Right lobe of liver (tissue), 6 donors: ENCODE measurements at regions not wholly inside any gene's neighbourhood (a gene's known extent, or its start where the extent isn't known, plus 50 kb on each side); places are given as distances from the start of the nearest gene placed in this dataset.

Experiments
- ATAC-seq, 4 donors: fragments of 200-7000 bp; cut with Tn5 transposase; one replicate each; pipeline ENCODE4 v1.9.1; 2020; ENCODE audit warnings: mild to moderate bottlenecking in 4 of 4, moderate library complexity in 4 of 4
- DNase-seq, 3 donors: peaks; one replicate each; pipeline ENCODE4 v3.0.0-alpha.2; 2020
- H3K27ac ChIP-seq, 3 donors: fragments of 200-600 bp; one replicate each; pipeline ENCODE4 v1.8.0; 2022
- H3K27me3 ChIP-seq, 2 donors: fragments of 200-600 bp; one replicate each; pipeline ENCODE4 v1.8.0; 2022
- H3K36me3 ChIP-seq, 4 donors: fragments of 200-600 bp; sonication (generic) in 1 of 4; one replicate each; pipeline versions ENCODE4 v1.5.1 to v1.8.0; 2017 to 2022; ENCODE audit warnings: control low read depth in 1 of 4
- H3K4me1 ChIP-seq, 4 donors: fragments of 200-600 bp; sonication (generic) in 1 of 4; one replicate each; pipeline versions ENCODE4 v1.5.1 to v1.8.0; 2017 to 2022; ENCODE audit warnings: control low read depth in 1 of 4
- H3K4me3 ChIP-seq, 3 donors: fragments of 200-600 bp; one replicate each; pipeline ENCODE4 v1.8.0; 2022
- H3K9me3 ChIP-seq, 4 donors: fragments of 200-600 bp; sonication (generic) in 1 of 4; one replicate each; pipeline versions ENCODE4 v1.5.1 to v1.8.0; 2017 to 2022; ENCODE audit warnings: control low read depth in 1 of 4
- POLR2A ChIP-seq: fragments of 450-650 bp; IDR thresholded peaks from one replicate; pipeline ENCODE4 v1.6.1; 2017; ENCODE audit warnings: antibody characterized with exemption, mild to moderate bottlenecking
- whole genome bisulfite sequencing: methylation state at CpG from one replicate; pipeline ENCODE4 v1.1.6; 2018; ENCODE audit warnings: low coverage, low lambda C conversion rate; ENCODE audit not compliant: insufficient coverage; ENCODE audit errors: missing lambda C conversion rate; 5-methylcytosine and 5-hydroxymethylcytosine counted together
- intact Hi-C, 2 donors: fragments of 100-400 bp; cut with DNase I; formaldehyde crosslinking; loops; one replicate each; pipeline versions ENCODE4 v1.11.2 to v1.14.1; 2022
- TF ChIP-seq, protein P1 (sequence below), 4 donors: fragments of 200-600 bp in 3 of 4; fragments of 450-650 bp in 1 of 4; IDR thresholded peaks; one replicate each; pipeline versions ENCODE4 v1.5.1 to v1.8.0; 2016 to 2022; ENCODE audit warnings: antibody characterized with exemption in 4 of 4, mild to moderate bottlenecking in 2 of 4
- donor health status: DM: no; HTN: yes; CAD: no.
- donor health status: DM: no; HTN: no; CAD: no.
- donor health status: DM: no; HTN: no; CAD: no.
- donor health status: DM: no; HTN: yes; CAD: no.
- donor health status: DM: no; HTN: yes; CAD: no.

DNA sequence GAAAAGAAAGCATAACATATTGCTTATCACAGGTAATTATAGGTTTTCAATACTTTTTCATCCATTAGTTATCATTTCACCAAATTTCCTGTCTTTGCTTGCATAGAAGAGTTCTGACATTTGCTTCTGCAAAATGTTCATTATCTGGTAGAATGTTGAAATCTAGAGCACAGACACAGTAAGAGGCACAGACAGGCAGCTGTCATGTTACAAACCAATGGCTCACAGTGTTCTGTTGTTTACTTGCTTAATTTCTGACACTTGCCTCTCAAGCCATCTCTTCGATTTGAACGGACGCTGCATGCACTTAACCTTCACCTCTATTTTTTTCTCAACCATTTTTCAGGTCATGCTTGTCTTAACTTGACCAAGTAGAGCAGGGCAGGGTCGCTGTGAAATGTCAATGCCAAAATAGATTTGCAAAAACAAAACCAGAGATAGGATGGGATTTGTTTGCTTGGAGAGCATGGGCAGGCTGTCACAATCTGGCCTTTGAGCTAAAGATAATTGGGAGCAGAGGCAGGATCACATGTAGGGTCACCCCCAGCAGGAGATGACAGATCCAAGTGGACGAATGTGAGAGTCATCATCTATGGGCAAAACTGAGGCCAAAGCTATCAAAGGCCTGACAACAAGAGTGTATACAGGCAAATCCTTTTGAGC is 292.3 kb downstream of the SMARCA1 start:
- no peaks in the 10 kb centered on the region for H3K27me3 ChIP-seq
- TF ChIP-seq, protein P1, sequence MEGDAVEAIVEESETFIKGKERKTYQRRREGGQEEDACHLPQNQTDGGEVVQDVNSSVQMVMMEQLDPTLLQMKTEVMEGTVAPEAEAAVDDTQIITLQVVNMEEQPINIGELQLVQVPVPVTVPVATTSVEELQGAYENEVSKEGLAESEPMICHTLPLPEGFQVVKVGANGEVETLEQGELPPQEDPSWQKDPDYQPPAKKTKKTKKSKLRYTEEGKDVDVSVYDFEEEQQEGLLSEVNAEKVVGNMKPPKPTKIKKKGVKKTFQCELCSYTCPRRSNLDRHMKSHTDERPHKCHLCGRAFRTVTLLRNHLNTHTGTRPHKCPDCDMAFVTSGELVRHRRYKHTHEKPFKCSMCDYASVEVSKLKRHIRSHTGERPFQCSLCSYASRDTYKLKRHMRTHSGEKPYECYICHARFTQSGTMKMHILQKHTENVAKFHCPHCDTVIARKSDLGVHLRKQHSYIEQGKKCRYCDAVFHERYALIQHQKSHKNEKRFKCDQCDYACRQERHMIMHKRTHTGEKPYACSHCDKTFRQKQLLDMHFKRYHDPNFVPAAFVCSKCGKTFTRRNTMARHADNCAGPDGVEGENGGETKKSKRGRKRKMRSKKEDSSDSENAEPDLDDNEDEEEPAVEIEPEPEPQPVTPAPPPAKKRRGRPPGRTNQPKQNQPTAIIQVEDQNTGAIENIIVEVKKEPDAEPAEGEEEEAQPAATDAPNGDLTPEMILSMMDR (IDR thresholded peaks at IDR 0.05) = no peak
- no peak for TF ChIP-seq POLR2A
- H3K9me3 ChIP-seq = no peaks in the 10 kb centered on the region
- WGBS = 16% methylated on average over 5 of the region's 5 CpGs
- H3K4me1 ChIP-seq = peaks cover 0 to 7% (median 2%) of the 10 kb centered on the region in 4 donors
- H3K4me3 ChIP-seq = no peak overlapping the region
- no peak overlapping the region for H3K27ac ChIP-seq
- ATAC-seq (peak; percentile 72 to 89 (median 84)), DNase-seq (peak in 1 of 3 donors; percentile 56)
- intact Hi-C loops = no loop called here
- H3K36me3 ChIP-seq = no peaks in the 10 kb centered on the region

DNA sequence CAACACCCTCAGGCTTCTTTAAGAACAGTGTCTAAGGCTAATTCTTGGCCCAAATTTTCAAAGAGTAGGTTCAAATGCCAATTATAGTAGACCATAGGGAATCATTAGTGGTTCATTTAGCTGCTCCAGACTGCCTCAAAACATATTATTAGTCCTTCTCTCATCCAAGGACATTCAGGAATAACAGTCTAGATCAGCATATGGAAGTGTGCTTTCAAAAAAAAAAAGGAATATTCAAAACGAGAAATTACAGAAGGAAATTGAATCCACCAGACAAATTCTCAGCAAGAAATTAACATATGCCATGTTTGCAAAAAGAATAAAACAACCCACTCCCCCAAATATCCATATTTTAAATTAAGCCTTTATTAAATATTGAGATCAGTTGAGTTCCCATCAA is 293.1 kb downstream of the SMARCA1 start:
- WGBS = 11% methylated on average over 1 of the region's 1 CpG
- intact Hi-C loops = no loop called here

DNA sequence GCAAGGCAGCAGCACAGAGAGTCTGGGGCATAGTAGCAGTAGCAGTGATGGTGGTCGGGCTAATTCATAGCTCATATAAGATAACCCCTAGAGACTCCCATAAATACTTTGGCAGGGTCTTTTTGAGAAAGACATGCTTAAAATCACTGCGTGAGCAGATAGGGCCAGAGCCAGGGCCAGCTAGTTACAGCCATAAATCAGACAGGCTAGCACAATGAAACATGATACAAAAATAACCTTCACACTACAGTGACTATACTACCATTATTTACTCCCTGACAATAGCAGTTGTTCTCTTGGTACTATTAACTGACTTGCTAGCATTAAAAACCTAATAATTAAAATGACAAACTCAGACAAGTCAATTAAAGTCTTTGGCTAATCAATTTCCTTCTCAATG is 295.9 kb downstream of the SMARCA1 start:
- 36% methylated on average over 2 of the region's 2 CpGs for WGBS
- Histone ChIP-seq H3K36me3 (no peaks in the 10 kb centered on the region), H3K4me3 (no peak overlapping the region), H3K27ac (no peak overlapping the region), H3K4me1 (peaks cover 0 to 7% (median 2%) of the 10 kb centered on the region in 4 donors), H3K27me3 (no peaks in the 10 kb centered on the region), H3K9me3 (no peaks in the 10 kb centered on the region)
- ATAC-seq (no peak), DNase-seq (no peak)
- intact Hi-C loops = no loop called here
- no peak for TF ChIP-seq POLR2A
- TF ChIP-seq, protein P1 (IDR thresholded peaks at IDR 0.05) = no peak

More for the DNA sequence above, 293.1 kb downstream of the SMARCA1 start:
- DNase-seq (no peak), ATAC-seq (no peak)
- H3K36me3 ChIP-seq = no peaks in the 10 kb centered on the region
- H3K4me3 ChIP-seq = no peak overlapping the region
- H3K4me1 ChIP-seq = peaks cover 0 to 7% (median 2%) of the 10 kb centered on the region in 4 donors
- TF ChIP-seq, protein P1 (IDR thresholded peaks at IDR 0.05) = no peak
- TF ChIP-seq POLR2A = no peak
- no peaks in the 10 kb centered on the region for H3K9me3 ChIP-seq
- H3K27me3 ChIP-seq = no peaks in the 10 kb centered on the region
- no peak overlapping the region for H3K27ac ChIP-seq

- Histone ChIP-seq H3K4me3 (no peak overlapping the region), H3K4me1 (no peaks in the 10 kb centered on the region), H3K9me3 (no peaks in the 10 kb centered on the region), H3K27me3 (no peaks in the 10 kb centered on the region), H3K27ac (no peak overlapping the region), H3K36me3 (no peaks in the 10 kb centered on the region)
- intact Hi-C loops = no loop called here
- ATAC-seq = no peak
- 40% methylated on average over 3 of the region's 4 CpGs for WGBS
- DNase-seq = peak in 1 of 3 donors; percentile 42
- no peak for TF ChIP-seq POLR2A
- TF ChIP-seq, protein P1 (IDR thresholded peaks at IDR 0.05) = no peak
These were observed 329.9 kb downstream of the SMARCA1 start for GRCh38 chrX:129193357-129193756.
